MM.1S (cell line): ENCODE measurements at regions not wholly inside any gene's neighbourhood (a gene's known extent, or its start where the extent isn't known, plus 50 kb on each side); places are given as distances from the start of the nearest gene placed in this dataset.

Experiments
- CTCF ChIP-seq: fragments of 300-600 bp; sonication (generic); IDR thresholded peaks from 2 replicates; pipeline ENCODE4 v1.5.1; 2016; ENCODE audit warnings: antibody characterized with exemption, low read length, mixed read lengths
- EZH2 ChIP-seq: fragments of 300-600 bp; sonication (generic); optimal IDR thresholded peaks from 2 replicates; pipeline ENCODE3; 2017; ENCODE audit warnings: low read depth, mild to moderate bottlenecking, antibody characterized with exemption, low read length, mixed read lengths
- EZH2phosphoT487 ChIP-seq: fragments of 300-600 bp; sonication (generic); IDR thresholded peaks from 2 replicates; pipeline ENCODE4 v1.6.1; 2018; ENCODE audit warnings: antibody characterized with exemption, low read length

GRCh38 chr7:24409431-24410024 lies 125.5 kb downstream of the NPY start:
- TF ChIP-seq CTCF, result no peak
- no peak for TF ChIP-seq EZH2phosphoT487
- TF ChIP-seq EZH2, result no peak
